ENCODE measurements at regions not wholly inside any gene's neighbourhood (a gene's known extent, or its start where the extent isn't known, plus 50 kb on each side); places are given as distances from the start of the nearest gene placed in this dataset.

- H3K27ac ChIP-seq (ENCODE audit: extremely low read depth, low read depth, low read length), result no peak overlapping the region
- no peaks in the 10 kb centered on the region for H3K4me1 ChIP-seq (ENCODE audit: control insufficient read depth, insufficient read depth, low read length)
- H3K4me3 ChIP-seq (ENCODE audit: low read depth, low read length), result no peak overlapping the region
- POLR2A ChIA-PET, result no interaction called here
- TF ChIP-seq ZNF548 (tag by site-specific recombination; IDR thresholded peaks at IDR 0.05) (no peak), ZNF510 (tag by site-specific recombination; IDR thresholded peaks at IDR 0.05; ENCODE audit: insufficient replicate concordance) (no peak), ZNF747 (tag by site-specific recombination; IDR thresholded peaks at IDR 0.05) (no peak), ZNF596 (tag by site-specific recombination; IDR thresholded peaks at IDR 0.05) (no peak), ZSCAN23 (tag by site-specific recombination; IDR thresholded peaks at IDR 0.05) (no peak), ZNF560 (tag by site-specific recombination; IDR thresholded peaks at IDR 0.05; ENCODE audit: borderline replicate concordance) (no peak), ZNF311 (tag by site-specific recombination; IDR thresholded peaks at IDR 0.05; ENCODE audit: borderline replicate concordance) (no peak), GLIS1 (tag by site-specific recombination; IDR thresholded peaks at IDR 0.05) (no peak), ZIC2 (tag by site-specific recombination; IDR thresholded peaks at IDR 0.05) (no peak), ZNF335 (tag by site-specific recombination; conservative IDR thresholded peaks at IDR 0.05) (no peak), ZNF558 (tag by site-specific recombination; IDR thresholded peaks at IDR 0.05) (no peak), ZNF514 (tag by site-specific recombination; IDR thresholded peaks at IDR 0.05) (no peak), HOXA7 (CRISPR knock-in tag; IDR thresholded peaks at IDR 0.05; ENCODE audit: borderline replicate concordance) (no peak), ZNF555 (tag by site-specific recombination; conservative IDR thresholded peaks at IDR 0.05) (no peak)
- no peaks in the 10 kb centered on the region for H3K9me3 ChIP-seq (ENCODE audit: control insufficient read depth, insufficient read depth, low read depth, low read length)
- CTCF ChIA-PET, result interaction anchor here (1.2 kb wide), 1 partner anchor 28 kb away, joined by 5 read pairs; no protein-coding TSS in a partner anchor
- no peaks in the 10 kb centered on the region for H3K36me3 ChIP-seq (ENCODE audit: control insufficient read depth in 2 of 2, insufficient read depth in 1 of 2, low read length in 2 of 2)
Measured at GRCh38 chr9:78149702-78150291, 86.1 kb upstream of the CEP78 start.

DNA sequence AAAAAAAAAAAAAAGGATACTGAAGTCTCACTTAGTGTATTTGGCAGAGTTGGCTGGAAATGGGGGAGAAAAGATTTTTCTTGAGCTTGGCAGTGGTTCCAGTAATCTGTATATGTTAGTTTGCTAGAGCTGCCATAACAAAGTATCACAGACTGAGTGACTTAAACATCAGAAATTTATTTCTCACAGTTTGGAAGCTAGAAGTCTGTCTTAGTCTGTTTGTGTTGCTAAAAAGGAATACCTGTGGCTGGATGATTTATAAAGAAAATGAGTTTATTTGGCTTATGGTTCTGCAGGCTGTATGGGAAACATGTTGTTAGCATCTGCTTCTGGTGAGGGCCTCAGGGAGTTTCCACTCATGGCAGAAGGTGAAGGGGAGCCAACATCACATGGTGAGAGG is 89.6 kb upstream of the CEP78 start:
- H3K36me3 ChIP-seq (ENCODE audit: control insufficient read depth in 2 of 2, insufficient read depth in 1 of 2, low read length in 2 of 2), result no peaks in the 10 kb centered on the region
- no peak overlapping the region for H3K4me3 ChIP-seq (ENCODE audit: low read depth, low read length)
- H3K27ac ChIP-seq (ENCODE audit: extremely low read depth, low read depth, low read length), result no peak overlapping the region
- H3K4me1 ChIP-seq (ENCODE audit: control insufficient read depth, insufficient read depth, low read length), result 0 out of 2 replicates have a peak, but pooled peaks cover 2% of the 10 kb centered on the region
- TF ChIP-seq, protein P1, sequence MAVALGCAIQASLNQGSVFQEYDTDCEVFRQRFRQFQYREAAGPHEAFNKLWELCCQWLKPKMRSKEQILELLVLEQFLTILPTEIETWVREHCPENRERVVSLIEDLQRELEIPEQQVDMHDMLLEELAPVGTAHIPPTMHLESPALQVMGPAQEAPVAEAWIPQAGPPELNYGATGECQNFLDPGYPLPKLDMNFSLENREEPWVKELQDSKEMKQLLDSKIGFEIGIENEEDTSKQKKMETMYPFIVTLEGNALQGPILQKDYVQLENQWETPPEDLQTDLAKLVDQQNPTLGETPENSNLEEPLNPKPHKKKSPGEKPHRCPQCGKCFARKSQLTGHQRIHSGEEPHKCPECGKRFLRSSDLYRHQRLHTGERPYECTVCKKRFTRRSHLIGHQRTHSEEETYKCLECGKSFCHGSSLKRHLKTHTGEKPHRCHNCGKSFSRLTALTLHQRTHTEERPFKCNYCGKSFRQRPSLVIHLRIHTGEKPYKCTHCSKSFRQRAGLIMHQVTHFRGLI (tag by site-specific recombination; IDR thresholded peaks at IDR 0.05), result no peak
- TF ChIP-seq ZBTB21 (tag by site-specific recombination; IDR thresholded peaks at IDR 0.05) (no peak), ZNF777 (tag by site-specific recombination; IDR thresholded peaks at IDR 0.05; ENCODE audit: borderline replicate concordance) (no peak), HOXA7 (CRISPR knock-in tag; IDR thresholded peaks at IDR 0.05; ENCODE audit: borderline replicate concordance) (no peak), BCL11B (tag by site-specific recombination; IDR thresholded peaks at IDR 0.05; ENCODE audit: low read depth) (no peak), FEZF1 (tag by site-specific recombination; IDR thresholded peaks at IDR 0.05) (no peak), ZBTB48 (tag by site-specific recombination; IDR thresholded peaks at IDR 0.05) (no peak), MEIS1 (CRISPR knock-in tag; IDR thresholded peaks at IDR 0.05; ENCODE audit: borderline replicate concordance) (no peak), ZNF398 (tag by site-specific recombination; IDR thresholded peaks at IDR 0.05) (no peak), ZNF23 (tag by site-specific recombination; IDR thresholded peaks at IDR 0.05; ENCODE audit: borderline replicate concordance) (no peak), MZF1 (tag by site-specific recombination; IDR thresholded peaks at IDR 0.05; ENCODE audit: borderline replicate concordance) (no peak), PBX3 (CRISPR knock-in tag; IDR thresholded peaks at IDR 0.05) (no peak), ZNF571 (tag by site-specific recombination; IDR thresholded peaks at IDR 0.05) (no peak), ZNF16 (tag by site-specific recombination; IDR thresholded peaks at IDR 0.05; ENCODE audit: low read depth) (no peak), HOXD13 (CRISPR knock-in tag; IDR thresholded peaks at IDR 0.05; ENCODE audit: borderline replicate concordance) (no peak)
- CTCF ChIA-PET, result interaction anchor here (0.6 kb wide), 1 partner anchor 79 kb away, joined by 4 read pairs; no protein-coding TSS in a partner anchor
- H3K9me3 ChIP-seq (ENCODE audit: control insufficient read depth, insufficient read depth, low read depth, low read length), result no peaks in the 10 kb centered on the region
- POLR2A ChIA-PET, result interaction anchor here (0.7 kb wide), 1 partner anchor 131 kb away, joined by 4 read pairs; no protein-coding TSS in a partner anchor
